Astrocyte (in vitro differentiated cells and primary cell): ENCODE measurements at regions not wholly inside any gene's neighbourhood (a gene's known extent, or its start where the extent isn't known, plus 50 kb on each side); places are given as distances from the start of the nearest gene placed in this dataset.

Source experiments
- EZH2 ChIP-seq: IDR thresholded peaks from 2 replicates; pipeline ENCODE4 v1.6.1; 2012; ENCODE audit warnings: mild to moderate bottlenecking, low read length, inconsistent platforms; ENCODE audit not compliant: insufficient read depth
- TF ChIP-seq, protein P1 (sequence below): IDR thresholded peaks from 2 replicates; pipeline ENCODE4 v1.5.1; 2011; ENCODE audit warnings: low read depth, mild to moderate bottlenecking, inconsistent platforms, low read length, moderate library complexity; ENCODE audit not compliant: insufficient read depth

DNA sequence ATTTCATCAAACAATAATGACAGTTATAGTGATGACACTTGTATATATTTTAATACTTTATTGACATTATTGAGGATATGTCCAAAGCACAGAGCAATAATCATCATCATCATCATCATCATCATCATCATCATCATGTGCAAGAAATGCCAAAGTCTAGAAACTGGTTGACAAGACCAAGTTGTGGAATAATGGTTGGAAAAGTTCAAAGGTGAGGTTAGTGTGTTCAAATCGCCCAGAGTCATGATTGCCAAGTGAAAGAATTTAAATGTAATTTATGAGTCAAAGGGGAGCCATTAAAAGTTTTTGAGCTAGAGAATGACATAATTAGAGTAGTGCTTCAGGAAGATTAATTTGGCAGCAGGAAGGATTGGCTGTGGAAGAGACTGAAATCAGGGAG lies 852.4 kb downstream of the SORCS1 start:
- TF ChIP-seq, protein P1, sequence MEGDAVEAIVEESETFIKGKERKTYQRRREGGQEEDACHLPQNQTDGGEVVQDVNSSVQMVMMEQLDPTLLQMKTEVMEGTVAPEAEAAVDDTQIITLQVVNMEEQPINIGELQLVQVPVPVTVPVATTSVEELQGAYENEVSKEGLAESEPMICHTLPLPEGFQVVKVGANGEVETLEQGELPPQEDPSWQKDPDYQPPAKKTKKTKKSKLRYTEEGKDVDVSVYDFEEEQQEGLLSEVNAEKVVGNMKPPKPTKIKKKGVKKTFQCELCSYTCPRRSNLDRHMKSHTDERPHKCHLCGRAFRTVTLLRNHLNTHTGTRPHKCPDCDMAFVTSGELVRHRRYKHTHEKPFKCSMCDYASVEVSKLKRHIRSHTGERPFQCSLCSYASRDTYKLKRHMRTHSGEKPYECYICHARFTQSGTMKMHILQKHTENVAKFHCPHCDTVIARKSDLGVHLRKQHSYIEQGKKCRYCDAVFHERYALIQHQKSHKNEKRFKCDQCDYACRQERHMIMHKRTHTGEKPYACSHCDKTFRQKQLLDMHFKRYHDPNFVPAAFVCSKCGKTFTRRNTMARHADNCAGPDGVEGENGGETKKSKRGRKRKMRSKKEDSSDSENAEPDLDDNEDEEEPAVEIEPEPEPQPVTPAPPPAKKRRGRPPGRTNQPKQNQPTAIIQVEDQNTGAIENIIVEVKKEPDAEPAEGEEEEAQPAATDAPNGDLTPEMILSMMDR = no peak
- TF ChIP-seq EZH2 = no peak
